ENCODE measurements at regions not wholly inside any gene's neighbourhood (a gene's known extent, or its start where the extent isn't known, plus 50 kb on each side); places are given as distances from the start of the nearest gene placed in this dataset.

DNA sequence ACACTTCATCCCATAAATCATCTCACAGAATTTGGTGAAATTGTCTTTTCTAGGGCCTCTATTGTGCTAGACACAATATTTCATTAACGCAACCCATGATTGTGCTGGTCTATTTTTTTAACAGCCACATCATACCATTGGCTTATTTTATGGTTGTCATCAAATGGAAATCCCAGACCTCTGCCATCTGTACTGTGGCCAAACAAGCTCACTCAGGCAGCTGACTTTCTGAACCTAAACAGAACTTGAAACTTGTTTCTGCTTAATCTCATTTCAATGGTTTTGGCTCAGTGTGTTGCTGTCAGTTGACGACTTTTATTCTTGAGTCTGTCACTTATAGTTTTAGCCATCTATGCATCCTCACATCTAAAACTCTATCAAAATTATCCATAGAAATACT lies 111.8 kb downstream of the HAO1 start:
- TF ChIP-seq, protein P1, sequence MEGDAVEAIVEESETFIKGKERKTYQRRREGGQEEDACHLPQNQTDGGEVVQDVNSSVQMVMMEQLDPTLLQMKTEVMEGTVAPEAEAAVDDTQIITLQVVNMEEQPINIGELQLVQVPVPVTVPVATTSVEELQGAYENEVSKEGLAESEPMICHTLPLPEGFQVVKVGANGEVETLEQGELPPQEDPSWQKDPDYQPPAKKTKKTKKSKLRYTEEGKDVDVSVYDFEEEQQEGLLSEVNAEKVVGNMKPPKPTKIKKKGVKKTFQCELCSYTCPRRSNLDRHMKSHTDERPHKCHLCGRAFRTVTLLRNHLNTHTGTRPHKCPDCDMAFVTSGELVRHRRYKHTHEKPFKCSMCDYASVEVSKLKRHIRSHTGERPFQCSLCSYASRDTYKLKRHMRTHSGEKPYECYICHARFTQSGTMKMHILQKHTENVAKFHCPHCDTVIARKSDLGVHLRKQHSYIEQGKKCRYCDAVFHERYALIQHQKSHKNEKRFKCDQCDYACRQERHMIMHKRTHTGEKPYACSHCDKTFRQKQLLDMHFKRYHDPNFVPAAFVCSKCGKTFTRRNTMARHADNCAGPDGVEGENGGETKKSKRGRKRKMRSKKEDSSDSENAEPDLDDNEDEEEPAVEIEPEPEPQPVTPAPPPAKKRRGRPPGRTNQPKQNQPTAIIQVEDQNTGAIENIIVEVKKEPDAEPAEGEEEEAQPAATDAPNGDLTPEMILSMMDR (conservative IDR thresholded peaks at IDR 0.05), result no peak
- no peak for TF ChIP-seq ZFX (IDR thresholded peaks at IDR 0.05)
